Forelimb muscle (tissue), 1 donor: ENCODE measurements at regions not wholly inside any gene's neighbourhood (a gene's known extent, or its start where the extent isn't known, plus 50 kb on each side); places are given as distances from the start of the nearest gene placed in this dataset.
"Not testable (repeated sequence)": the region's sequence is repeated elsewhere in the genome, so short reads cannot be mapped to it uniquely, and the experiment has no call there.

ENCODE experiments used
- DNase-seq: peaks from one replicate; pipeline ENCODE4 v3.0.0-alpha.2; 2013; ENCODE audit warnings: low read depth

DNA sequence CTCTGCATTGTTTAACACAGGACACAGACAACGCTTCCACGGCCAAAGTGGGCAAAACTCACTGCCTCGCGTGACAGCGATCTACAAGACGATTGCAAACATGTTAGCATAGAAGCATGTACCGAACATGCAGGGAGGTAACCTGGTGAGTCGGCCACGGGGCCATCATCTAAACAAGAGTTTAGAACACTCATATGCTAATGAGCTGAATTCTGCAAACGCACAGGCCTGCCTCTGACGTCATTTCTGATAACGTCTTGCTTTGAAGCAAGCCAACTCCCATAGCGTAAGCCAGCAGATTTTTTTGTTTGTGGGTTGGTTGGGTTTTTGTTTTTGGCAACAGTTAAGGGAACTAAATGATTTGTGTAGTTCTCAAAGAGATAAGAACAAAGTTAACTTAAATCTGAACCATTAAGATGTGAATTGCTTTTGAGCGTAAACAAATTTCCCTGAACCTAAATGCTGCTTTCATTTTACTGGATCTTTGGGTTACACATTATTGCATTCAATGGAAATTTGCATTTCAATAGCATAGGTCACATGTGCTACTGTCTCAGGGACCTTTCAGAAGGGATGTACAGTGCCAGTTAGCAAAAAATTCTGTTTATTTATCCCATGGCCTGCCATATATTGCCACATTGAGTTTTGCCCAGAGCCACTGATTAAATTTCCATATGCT, 184.5 kb upstream of the PDE10A start:
- DNase-seq, result no peak

DNA sequence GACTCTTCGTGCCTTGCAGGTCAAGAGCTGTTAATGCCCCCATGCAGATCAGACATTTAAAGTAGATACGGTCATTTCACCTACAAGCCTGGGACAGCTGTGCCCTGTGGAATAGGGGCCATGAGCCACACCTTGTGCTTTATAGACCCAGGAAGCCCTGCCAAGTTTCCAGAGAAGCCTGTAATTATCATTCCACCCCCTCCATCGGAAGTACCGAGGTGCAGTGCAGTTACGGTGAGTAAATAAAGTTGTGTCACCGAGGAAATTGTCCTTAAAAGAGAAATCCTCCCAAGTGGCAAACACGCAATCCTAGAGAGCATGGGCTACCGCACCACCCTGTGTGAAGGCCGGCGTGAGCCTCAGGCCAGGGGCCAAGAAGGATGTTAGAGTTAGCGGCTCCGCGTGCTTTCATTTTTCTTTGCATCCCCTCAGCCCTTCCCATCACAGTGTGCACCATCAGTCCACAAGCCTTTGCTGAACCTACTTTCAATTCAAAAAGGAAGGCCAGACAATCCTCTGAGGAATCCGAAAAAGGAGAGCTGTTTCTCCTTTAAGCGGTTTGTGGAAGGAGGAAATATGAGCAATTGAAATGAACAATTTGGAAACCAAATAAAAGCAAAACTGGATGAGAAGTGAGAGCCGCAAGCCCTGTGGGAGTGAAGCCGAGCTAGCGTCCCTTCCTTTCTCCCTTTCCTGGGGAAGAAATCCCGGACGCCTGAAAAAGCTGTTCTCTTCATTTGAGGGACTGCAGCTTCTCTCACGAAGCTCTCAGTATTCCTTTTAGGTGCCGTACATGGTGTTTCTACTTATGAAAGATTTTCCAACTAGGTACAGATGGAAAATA, 183.3 kb upstream of the PDE10A start:
- DNase-seq, result no peak

DNA sequence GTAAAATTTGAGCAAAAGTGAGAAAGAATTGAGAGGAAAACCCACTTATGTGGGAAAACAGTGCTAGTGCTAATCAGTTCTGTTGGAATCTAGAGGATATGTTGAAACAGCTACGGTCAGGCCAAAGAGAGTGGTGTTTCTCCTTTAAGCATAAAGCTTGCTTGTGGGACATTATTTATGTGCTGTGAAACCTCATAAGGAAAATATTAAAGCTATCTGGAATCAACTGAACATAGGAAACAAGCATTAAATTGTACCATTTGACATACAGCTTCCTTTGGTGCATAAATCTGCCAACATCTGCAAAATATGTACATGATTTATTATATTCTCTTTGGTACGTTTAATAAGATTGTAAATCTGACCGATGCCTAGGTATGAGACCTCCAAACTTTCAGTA, 182.5 kb upstream of the PDE10A start:
- DNase-seq, result no peak

DNA sequence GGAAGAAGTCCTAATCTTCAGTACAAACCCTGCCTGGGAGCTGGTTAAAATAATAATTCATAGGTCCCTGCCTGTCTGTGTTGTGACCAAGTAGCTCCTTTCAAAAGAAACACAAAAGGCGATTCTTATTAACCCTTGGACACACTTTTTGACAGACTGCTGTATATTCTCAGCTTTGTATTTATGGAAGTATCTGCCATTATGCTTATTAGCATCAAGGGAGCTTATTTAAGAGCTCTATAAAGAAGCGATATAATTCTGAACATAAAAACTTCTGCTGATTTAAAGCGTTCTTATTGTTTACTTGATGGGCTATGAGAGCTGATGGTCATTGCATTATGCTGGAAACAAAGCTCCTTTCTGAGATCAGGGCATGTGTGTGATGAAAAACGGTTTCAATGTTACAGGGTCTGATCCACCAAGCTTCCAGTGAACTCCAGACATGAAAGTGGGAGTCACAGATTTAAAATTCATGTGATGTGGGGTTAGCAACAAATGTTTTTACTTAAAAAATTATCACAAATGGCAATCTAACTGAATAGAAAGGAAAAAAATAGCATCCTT, 181.8 kb upstream of the PDE10A start:
- DNase-seq, result no peak

DNA sequence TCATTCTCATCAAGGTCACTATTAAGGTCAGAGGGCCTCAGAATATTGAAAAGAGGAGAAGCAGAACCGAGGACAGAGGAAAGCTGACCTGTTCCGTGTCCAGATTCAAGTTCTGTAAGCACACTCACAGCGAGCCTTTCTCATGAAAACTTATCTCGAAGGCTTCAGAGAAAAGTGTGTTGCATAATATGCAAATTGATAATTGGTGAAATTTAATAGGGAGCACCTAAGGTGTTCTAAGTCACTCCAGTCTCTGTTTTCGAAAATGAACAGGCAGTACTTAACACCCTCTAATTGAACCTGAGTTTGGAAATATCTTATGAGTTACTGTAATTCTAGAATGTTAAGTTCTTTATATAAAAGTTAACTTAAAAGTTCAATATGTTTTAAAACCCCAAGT, 181.2 kb upstream of the PDE10A start:
- DNase-seq, result no peak

DNA sequence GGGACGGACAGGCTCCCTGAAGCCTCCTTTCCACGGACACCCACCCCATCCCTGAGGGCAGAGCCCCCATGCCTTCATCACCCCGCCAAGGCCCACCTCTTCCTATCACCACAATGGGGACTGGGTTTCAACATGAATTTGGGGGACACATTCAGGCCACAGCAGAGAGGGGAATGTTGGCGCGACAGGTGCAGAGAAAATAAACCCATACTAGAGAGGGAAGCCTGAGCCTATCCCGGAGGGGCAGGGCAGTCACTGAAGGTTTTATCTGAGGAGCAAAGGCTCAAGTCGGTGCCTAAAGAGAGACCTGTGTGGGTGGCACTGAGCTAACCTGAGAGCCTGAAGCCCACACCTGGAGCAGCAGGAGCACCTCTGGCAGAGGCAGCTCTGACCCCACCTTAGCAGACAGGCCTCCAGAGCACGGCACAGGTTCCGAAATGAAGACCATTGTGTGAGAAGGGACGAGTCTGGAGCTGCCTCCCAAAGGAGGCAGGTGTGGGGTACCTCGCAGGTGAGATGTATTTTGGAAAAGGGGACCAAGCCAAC, 180.6 kb upstream of the PDE10A start:
- no peak for DNase-seq

DNA sequence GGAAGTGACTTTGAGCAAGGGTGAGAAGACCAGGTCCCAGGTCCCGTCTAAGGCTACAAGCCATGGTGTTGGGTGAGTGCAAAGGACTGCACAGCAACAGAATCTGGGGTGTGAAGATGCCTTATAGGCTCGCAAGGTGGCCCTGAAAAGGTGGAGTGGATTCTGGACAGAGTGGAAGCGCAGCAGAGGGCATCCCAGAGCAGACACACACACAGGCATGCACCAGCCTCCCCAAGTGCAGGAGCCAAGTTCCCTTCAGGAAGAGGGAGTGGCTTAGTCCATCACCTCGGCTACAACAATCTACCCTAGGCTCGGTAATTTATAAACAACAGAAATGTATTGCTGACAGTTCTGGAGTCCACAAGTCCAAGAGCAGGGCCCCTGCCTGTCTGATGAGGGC, 180.1 kb upstream of the PDE10A start:
- no peak for DNase-seq

DNA sequence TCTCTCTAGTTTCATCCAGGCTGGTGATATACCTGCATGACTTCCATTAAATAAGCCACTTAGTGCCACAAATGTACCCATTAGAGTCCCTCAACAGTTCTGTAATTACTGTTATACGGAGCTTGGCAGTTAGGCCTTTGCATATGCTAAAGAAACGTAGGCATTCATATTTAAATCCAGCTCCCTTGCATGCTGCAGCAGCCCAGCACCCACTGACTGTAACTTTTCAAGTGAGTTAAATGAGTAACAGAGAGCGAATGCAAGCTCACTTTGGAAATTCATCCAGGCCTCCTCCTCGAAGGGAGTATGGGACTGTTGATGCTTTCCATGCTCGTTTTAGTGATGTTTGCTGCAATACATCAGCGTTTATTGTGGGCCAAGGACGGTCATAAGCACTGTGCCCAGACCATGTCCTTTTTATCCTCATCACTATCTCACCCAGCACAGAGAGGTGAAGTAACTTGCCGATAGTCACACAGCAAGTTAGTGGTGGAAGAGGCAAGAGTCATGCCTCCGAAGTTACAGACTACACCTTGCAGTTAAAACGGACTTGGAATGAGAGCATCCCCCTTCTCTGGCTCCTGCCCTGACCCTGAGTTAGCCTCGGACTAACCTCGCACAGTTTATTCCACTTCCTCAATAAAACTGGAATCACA, 179.4 kb upstream of the PDE10A start:
- DNase-seq, result no peak

DNA sequence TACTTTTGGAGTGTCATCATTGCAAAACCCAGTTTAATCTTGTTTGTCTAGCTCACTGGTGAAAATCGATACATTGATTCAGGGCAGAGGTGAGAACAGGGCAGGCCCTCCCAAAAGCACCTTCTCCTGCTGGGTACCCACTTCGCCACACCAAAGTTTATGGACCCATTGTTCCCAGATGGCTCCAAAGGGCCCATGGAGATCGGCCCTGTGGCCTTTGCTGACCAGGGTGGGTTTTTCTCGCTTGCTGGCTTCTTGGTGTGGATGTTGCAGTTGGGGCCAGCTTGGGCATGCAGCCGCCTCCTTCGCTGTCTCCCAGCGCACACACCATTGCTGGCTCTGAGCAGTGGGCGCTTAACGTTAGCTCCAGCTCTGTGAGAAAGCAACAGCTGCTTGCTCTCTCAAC, 178.1 kb upstream of the PDE10A start:
- no peak for DNase-seq

DNA sequence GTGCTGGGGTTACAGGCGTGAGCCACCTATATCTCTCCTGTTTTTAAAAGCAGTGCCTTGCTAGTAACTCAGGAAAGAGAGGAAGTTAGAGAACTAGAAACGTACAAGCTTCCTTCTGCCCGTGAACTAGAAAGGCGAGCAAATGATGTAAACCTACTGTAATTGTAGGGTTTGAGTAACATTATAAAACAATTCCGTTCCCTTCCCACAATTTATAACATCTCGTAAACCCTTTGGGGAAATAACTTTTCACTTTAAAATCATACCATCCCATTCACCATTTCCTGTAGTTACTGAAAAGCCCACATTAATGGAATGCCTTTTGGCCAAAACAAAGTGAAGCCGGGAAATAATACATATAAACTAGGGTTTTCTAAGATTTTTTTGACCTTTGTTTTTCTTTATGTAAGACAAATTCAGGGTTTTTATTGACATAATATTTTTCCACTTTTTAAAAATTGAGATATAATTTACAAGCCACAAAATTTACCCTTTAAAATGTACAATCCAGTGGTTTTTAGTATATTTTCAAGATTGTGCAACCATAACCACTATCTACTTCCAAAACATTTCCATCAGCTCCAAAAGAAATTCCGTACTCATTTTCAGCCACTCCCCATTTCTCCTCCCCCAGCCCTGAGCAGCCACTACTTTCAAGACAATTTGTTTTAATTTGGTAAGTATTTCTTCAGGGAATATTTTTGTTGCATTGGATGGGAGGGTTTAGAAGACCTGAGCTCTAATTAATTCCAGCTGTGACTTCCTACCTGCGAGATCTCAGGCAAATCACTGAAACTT, 175.1 kb upstream of the PDE10A start:
- DNase-seq, result no peak

DNA sequence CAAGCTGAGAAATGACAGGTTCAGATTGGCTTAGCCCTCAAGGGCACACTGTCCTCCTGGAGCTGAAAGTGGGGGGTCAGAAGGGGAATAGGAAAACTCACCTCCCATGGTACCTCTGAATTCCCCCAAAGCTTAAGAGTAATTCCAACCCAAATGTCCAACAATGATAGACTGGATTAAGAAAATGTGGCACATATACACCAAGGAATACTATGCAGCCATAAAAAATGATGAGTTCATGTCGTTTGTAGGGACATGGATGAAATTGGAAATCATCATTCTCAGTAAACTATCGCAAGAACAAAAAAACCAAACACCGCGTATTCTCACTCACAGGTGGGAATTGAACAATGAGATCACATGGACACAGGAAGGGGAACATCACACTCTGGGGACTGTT, 173.6 kb upstream of the PDE10A start:
- not testable (repeated sequence) for DNase-seq

DNA sequence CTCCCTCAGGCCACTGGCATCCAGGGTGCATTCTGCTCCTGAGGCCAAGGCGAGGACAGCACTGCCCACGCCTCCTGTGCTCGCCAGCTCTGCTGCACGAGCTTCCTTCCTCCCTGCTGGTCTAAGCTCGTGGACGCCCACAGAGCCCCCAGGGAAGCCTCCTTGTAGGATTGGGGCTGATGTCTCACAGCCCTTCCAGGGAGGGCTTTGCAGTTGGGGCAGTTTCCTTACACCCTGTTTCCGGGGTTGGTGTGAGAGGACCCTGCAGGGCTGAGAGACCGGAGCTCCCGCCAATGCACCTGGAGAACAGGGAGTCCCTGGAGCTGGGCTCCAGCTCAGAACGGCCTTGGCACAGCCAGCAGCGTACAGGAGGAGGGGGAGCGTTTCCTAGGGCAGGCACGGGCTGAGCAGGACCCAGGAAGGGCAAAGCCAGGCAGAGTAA, 172.4 kb upstream of the PDE10A start:
- no peak for DNase-seq

DNA sequence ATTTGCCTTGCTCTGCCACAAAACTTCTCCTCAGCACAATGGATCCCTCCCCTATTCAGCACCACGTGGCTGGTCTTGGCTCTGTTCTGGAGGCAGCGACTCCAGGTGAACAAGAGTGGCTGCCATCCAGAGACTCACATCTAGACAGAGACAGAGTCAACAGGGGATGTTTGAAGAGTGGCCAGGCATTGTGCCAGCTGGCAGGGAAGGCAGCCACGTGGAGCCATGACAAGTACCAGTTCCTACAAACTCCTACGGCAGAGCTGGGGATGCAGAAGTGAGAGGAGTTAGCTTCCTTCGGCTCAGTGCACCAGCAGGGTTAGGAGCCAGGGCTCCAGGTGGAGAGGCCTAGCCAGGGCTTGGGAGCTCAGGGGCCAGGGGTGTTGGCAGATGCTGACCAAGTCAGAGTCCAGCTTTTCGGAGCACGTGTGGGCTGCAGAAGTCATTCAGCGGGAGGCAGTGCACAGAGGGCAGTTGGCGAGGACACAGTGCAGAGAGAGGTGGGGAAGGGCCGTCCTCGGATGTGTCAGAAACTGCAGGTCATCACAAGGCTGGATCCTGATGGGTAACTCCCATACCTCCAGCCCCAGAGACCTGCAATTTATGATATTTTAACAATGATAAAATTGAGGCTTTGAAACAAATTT, 171.7 kb upstream of the PDE10A start:
- DNase-seq, result no peak

DNA sequence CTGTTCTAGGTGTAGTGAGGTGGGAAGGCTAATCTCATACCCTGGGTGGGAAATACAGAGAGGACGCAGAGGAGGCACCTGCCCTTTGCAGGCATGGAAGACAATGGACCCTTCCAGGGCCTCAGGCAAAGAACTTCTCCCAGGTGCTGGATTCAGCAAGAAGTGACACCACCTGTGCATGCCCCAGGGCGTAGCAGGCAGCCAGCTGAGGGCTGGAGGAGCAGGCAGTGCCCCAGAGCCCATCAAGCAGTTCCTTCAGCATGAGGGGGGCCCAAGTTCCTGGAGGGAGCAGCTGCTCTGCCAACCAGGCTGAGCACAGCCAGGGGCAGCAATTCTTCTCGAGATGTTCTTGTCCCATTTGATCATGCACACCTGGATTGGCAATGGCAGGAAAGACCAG, 170.3 kb upstream of the PDE10A start:
- DNase-seq, result no peak

DNA sequence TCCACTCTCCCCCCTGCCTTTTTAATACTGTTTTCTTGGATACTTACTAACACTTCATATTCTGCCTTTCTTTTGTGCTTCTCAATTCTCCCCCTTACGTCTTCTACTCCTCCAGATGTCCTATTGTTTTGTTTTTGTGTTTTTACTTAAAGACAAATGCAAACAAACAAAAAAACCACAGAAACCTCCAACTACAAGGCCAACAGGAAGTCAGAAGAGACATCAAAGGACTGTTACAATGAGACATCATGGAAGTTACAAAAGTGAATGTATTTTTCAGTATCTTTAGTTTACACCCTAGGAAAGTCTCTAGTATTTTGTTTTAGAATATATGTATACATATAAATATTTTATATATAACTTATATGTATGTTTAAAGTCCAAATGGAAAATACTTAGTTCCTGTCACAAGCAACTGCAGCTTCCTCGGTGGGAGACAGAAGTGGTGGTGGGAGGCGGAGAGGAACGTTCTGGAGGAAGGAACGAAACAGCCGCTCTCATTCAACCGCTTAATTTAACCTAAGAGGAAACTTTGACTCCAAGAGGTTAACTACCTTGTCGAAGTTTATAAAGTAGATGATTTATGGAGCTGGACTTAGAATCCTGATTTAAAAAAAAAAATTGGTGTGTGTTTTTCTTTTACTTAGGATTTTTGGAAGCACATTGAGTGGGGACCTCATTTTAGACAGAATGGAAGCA, 168.9 kb upstream of the PDE10A start:
- no peak for DNase-seq

DNA sequence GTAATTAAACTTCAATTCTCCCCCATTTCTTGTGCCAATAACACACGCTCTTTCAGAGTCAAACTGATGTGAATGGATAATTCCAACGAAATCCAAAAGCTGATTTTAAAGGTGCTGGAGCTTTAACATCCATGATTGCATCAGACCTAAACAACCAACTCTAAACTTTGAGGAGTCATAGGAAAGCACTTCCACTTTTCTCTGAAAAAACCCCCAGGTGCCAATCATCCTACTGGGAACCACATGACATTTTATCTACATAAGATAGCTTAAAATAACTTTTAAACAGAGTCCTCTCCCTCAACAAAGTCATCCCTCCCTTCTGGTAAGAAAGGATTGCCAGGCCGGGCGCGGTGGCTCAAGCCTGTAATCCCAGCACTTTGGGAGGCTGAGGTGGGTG, 167.7 kb upstream of the PDE10A start:
- no peak for DNase-seq

DNA sequence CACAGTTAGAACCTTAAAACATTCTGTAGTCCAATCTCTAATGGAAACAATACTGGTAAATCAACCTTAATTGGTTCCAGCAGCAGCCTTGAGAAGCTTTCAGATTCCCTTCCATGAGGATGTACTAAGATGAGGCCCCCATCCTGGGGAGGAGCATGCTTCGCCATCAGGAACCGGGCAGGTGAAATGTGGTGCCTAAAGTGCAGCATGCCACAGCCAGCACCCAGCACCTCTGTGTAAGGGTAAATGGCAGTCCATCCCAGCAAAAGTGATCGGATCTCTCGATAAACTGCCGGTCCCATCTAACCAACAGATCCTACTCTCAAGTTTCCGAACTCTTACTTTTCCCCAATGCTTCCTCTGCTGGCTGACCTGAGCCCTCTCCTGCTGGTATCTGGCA, 166.3 kb upstream of the PDE10A start:
- no peak for DNase-seq

DNA sequence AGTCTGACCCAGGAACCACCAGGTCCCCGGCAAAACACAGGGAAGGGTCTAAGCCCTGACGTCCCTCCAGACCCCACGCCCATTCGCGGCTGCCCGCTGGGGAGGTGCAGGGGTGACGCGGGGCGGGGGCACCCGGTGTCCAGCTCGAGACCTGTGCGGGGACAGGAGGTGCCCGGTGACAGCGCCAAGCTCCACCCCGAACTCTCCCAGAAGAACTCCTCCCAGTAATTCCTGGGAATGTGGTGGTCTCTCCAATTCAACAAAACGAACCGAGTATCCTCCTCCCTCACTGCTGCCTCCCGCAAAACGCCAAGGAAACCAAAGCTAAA, 164.1 kb upstream of the PDE10A start:
- DNase-seq, result no peak

DNA sequence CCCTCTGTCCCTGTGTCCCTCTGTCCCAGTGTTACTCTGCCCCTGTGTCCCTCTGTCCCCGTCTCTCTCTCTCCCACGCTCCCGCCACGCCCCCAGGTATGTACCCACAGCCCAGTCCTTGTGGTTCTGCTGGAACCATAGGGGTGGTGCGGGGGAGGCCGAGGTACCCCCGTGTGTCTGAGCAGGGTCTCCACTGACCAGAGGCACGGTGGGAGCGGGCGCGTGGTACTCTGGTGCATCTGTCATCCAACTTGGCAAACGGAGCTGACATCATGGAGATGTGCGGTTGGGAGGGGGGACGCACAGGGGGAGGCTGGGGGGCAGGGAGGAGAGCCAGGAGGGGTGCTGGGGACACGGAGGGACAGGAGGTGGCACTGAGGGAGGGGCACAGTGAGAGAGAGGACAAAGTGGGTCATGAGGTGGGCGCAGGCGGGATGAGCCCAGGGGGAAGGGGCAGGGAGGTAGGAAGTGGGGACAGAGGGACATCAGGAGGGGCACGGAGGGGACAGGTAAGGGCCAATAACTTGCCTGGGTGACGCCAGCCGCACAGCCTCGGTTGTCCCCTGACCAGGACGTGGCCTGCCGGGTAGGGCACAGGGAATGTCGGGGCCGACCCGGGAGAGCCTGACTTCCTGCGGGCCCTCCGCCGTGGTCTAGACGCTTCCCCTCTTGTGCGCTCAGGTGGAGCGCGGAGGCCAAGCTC, 163.6 kb upstream of the PDE10A start:
- no peak for DNase-seq
